HG03442 (cell line): ENCODE measurements at regions not wholly inside any gene's neighbourhood (a gene's known extent, or its start where the extent isn't known, plus 50 kb on each side); places are given as distances from the start of the nearest gene placed in this dataset.

Experiments
- ATAC-seq: cut with Tn5 transposase; IDR thresholded peaks from one replicate; pipeline ENCODE4 v1.9.1; 2021; ENCODE audit warnings: mild to moderate bottlenecking, moderate library complexity; ENCODE audit not compliant: unreplicated experiment

DNA sequence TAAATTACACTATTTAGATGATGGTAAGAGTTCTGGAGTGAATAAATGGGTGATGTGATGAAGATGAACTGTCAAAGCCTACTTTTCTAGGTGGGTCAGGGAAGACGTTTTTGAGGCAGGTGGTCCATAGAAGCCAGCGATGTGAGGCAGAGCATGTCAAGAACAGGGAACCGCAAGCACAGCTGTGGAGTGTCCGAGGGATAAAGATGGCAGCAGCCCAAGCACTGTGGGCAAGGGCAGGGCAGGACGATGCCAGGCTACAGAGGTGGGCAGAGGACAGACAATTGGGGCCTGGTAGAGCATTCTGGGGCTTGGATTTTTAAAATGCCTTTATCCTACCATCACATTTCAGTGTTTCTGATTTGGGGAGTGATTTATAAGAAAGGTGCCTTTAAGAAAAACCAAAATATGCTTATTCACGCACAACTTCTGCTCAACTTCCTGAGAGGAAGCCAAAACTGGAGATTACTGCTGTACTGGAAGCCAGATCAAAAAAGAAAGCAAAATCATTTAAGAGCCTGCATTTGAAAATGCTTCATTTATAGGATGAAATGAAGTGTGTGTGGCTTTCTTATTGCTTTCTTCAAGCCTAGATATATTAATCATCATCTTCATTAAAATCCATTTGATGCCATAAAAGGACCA is 119.0 kb upstream of the WDR17 start:
- no peak for ATAC-seq

DNA sequence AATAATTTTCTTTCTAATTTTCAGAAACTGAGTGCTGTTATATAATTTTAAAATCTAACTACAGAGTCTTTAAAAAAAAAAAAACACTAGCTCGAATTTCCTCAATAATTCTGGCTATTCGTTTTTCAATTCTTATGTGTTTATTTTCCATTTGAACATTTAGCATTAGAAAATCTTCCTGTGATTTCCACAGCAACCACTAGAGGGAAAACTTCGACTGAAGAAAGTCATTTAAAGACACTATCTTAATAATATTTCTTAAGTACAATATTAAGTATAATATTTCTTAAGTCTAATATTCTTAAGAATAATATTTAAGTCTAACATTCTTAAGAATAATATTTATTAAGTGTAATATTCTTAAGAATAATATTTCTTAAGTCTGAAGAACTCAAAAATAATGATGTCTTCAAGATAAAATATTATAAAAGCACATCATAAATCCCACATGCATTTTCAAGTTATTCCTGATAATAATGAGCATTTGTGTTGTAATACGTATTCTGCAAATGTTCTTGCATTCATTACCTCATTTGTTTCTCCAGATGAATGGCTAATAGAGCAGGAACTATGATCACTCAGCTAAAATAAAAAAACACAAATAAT is 118.4 kb upstream of the WDR17 start:
- no peak for ATAC-seq

GRCh38 chr4:175951794-175952193 is 113.8 kb upstream of the WDR17 start:
- ATAC-seq, result no peak

GRCh38 chr4:175953116-175953515 is 112.5 kb upstream of the WDR17 start:
- no peak for ATAC-seq

DNA sequence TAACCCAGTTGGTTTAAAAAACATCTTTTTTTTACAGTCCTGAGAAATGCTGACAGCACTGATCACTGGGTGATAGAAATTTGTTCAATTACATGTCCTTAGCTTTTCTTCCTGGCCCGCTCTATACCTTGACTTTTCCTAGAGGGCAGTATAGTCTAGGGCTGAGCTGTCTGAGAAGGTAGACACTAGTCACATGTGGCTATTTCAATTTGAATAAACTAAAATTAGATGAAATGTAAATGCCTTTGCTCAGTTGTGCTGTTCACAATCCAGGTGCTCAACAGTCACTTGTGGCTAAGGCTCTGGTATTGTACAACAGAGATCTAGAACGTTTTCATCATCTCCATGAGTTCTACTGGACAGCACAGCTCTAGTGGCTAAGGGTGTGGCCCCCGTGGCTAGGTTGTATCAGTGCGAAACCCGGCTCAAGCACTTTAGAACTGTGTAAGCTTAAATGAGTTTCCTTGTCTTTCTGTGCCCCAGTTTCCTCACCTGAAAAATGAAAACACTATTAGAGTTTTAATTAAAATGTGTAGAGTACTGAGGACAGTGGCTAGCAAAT is 111.6 kb upstream of the WDR17 start:
- ATAC-seq, result peak; percentile 91

GRCh38 chr4:175954685-175955084 is 111.0 kb upstream of the WDR17 start:
- ATAC-seq, result no peak

GRCh38 chr4:175961604-175962003 is 104.0 kb upstream of the WDR17 start:
- ATAC-seq, result peak; percentile 94

- no peak for ATAC-seq
Measured at GRCh38 chr4:175970072-175970471, 95.6 kb upstream of the WDR17 start.

DNA sequence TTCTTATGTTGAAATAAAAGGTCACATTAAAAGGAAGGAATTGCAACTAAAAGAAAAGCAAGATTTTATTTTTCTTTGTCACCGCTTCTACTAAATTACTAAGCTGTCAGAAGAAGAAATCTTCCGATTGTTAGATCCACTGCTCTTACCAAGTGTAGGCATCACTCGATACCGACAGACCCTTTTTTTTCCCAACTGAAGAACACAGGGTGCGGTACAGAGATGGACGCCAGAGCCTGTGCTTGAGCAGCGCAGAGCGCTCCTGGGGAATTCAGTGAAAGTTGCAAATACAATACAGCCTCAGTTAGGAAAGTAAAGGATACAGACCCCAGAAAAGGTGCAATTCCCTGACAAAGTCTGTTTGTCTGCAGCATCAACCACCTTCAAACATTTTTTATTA is 94.9 kb upstream of the WDR17 start:
- ATAC-seq, result no peak

DNA sequence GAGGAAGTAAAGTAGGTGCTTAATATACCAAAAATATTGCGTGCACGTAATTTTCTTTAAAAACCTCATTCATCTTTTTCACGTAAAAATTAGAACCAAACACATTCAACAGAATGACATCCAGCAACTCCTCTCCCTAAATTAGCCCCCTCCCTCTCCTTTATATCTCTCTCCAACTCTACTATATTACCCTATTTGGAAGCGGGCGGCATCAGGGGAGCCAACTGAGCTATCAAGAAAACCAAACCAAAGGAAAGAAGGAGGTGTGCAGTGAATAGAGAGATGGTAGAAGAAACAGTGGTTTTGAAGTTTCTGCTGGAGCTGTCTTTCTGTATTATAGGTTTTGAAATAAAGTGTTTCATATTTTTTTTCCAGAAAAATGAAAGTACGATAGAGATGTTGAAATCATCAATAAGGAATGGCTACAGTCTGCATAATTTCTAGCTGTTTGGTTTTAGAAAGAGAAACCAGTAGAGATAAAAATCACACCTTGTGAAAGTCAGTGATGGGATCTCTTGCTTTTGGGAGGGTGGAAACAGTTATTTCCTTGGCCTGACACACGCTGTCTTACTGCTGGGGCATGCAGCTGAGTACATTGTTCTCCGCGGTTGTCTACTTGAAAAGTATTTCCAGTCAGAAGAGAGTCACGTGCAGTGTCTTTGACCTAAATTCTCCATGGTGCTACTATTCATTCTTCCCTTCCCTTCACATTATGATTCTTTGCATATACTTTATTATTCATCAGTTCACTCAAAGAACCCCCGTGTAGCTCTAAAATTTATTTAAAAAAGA is 94.1 kb upstream of the WDR17 start:
- no peak for ATAC-seq

- ATAC-seq, result no peak
Measured at GRCh38 chr4:175973027-175973923, 92.4 kb upstream of the WDR17 start.

DNA sequence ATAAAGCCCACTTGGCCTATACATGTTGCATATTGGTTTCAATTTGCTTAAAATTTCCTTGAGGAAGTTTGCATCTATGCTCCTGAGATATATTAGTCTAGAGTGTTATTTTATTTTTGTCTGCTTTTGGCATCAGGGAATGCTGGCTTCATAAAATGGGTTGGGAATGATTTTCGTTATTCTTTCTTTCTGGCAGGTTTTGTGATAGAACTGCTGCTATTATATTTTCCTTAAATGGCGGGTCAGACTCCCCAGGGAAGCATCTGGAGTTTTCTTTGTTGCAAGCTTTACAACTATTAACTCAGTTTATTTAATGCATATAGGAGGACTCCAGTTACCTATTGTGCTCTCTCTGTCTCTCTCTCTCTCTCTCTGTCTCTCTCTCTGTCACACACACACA is 82.0 kb upstream of the WDR17 start:
- no peak for ATAC-seq

DNA sequence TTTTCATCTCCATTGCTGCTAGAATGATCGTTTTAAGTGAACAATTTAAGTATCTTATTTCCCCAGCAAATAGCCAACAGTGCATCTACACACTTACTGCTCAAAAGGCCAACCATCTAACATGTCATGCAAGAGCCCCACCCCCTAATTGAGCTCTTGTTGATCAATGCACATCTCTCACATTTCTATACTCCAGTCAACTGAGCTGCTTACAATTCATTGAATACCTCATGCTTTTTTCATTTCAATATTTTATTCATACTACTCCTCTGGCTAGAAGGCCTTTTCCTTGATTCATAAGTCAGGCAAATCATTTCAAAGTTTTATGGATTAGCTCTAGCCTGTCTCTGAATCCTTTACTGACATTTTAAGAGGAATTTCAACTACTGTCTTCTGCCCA is 79.0 kb upstream of the WDR17 start:
- no peak for ATAC-seq

DNA sequence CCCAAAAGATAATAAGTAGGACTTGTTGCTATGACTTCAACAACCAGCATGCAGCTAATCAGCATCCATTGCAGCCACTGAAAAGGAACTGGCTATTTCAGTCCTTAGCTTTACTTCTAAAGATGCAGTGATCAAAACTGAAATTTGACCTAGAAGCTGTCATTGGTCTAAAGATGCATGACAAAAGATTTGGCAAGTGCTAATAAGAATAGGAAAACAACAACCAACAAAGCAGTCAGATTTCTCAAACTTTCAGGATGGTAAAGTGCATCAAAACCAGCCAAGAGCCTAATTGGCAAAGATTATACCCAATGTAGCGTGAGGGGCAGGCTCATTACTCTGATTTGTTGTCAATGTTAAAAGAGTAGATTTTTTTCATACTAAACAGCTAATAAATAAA is 77.1 kb upstream of the WDR17 start:
- ATAC-seq, result no peak

- no peak for ATAC-seq
Measured at GRCh38 chr4:175996206-175996605, 69.4 kb upstream of the WDR17 start.

DNA sequence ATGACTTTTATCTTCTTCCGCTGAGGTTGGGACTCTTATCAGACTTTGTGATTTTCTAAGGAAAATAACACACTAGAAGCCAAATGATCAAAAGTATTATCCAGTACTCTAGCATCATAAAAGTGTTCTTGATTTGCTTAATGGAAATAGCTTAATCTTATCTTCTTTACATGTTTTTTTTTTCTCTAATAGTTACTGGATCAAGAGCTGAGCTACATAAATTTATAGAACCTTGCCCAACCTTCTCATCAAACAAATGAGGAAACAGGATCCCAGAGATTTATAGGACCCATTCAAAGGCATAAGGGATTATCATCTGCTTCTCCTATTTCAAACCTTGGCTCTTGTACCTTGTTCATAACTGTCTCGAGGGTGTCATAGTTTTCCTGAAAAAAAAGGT is 68.3 kb upstream of the WDR17 start:
- no peak for ATAC-seq

DNA sequence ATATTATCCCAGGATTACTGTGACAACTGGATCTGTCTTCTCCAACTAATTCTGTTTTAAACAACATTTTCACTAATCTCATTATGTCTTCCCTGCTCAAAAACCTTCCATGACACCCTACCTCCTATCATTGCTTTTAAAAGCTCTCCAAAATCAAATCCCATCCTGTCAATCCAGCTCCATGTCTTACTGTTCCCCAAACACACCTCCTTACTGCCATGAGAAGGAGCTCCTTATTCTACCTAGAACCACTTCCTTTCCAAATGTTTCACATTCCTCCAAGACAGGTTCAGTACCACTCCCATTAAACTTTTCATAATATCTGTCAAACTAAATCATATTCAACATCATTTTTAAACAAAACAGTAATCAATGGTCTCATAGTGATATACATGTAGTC is 66.9 kb upstream of the WDR17 start:
- ATAC-seq, result no peak

DNA sequence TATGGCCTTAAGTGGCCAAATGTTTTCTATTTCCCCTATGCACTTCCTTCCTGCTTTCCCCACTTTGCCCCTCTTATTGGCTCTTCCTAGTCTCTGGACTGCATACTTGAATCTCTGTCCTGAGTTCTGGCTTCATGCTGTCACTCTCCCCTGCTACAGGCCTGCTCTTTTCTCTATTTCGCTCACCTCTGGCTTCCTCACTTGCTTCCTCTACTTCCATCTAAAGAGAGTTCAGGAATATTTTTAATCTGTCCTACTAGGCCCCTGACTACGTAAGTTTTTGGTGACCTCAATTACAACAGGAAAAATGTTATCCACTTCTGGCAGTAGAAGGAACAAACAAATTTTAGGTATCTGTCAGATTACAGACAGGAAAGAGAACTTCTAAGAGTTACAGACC is 65.7 kb upstream of the WDR17 start:
- no peak for ATAC-seq

- ATAC-seq, result no peak
Measured at GRCh38 chr4:176001151-176002006, 64.3 kb upstream of the WDR17 start.

DNA sequence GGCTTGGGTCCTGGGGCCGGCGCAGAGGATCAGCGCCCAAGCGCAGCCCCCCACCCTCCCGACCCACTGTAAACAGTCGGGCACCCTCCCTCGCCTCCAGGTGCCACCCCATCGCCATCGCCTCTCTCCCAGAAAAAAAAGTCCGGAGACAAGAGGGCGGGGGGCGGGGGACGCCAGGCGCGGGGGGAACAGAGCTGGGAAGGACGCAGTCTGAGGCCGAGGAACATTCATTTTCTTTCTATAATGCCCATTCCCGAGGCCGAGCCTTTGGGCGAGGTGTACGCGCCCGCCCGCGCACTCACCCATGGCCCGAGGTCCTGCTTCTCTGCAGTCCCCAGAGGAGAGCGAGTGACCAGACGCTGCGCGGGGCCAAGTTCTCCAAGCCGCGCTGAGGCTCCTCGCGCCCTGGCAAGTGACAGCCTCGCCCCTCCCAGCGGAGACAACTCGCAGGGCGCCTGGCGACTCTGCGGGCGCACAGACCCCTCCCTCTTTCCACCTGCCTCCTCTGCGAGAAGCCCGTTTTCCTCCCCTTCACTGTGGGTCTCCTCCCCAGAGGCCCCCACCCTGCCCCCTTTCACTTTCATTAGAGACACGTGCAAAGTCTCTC is 63.5 kb upstream of the WDR17 start:
- ATAC-seq, result peak; percentile 75
